Activated naive CD8-positive, alpha-beta T cell treated with anti-CD3 and anti-CD28 coated beads, Interleukin-2, amount 10 ng/mL, durations not matched to agents 7 days and 5 days (primary cell): ENCODE measurements at regions not wholly inside any gene's neighbourhood (a gene's known extent, or its start where the extent isn't known, plus 50 kb on each side); places are given as distances from the start of the nearest gene placed in this dataset.

Experiments
- ATAC-seq: fragments of 150-1000 bp; cut with Tn5 transposase; one replicate; pipeline ENCODE4 v1.10.0; 2021; ENCODE audit warnings: low read depth, moderate library complexity
- POLR2A ChIA-PET: fragments of 350-600 bp; sonication (Branson Sonifier 250); formaldehyde crosslinking; loops from one replicate; lab custom pipeline; 2021; ENCODE audit warnings: antibody characterized with exemption; lab: Charles Lee
- DNase-seq: peaks from one replicate; pipeline ENCODE4 v3.0.0; 2021
- H3K27ac Mint-ChIP-seq: one replicate; pipeline ENCODE4 v1.8.0; 2022; ENCODE audit warnings: mild to moderate bottlenecking, mixed read lengths
- H3K27me3 Mint-ChIP-seq: one replicate; pipeline ENCODE4 v1.8.0; 2022; ENCODE audit warnings: mild to moderate bottlenecking, moderate library complexity, mixed read lengths
- H3K36me3 Mint-ChIP-seq: one replicate; pipeline ENCODE4 v1.8.0; 2021; ENCODE audit warnings: mild to moderate bottlenecking, mixed read lengths
- H3K4me1 Mint-ChIP-seq: one replicate; pipeline ENCODE4 v1.8.0; 2021; ENCODE audit warnings: mixed read lengths
- H3K4me3 Mint-ChIP-seq: one replicate; pipeline ENCODE4 v1.8.0; 2022; ENCODE audit warnings: mild to moderate bottlenecking, moderate library complexity, mixed read lengths
- H3K9me3 Mint-ChIP-seq: one replicate; pipeline ENCODE4 v1.8.0; 2021; ENCODE audit warnings: mixed read lengths

DNA sequence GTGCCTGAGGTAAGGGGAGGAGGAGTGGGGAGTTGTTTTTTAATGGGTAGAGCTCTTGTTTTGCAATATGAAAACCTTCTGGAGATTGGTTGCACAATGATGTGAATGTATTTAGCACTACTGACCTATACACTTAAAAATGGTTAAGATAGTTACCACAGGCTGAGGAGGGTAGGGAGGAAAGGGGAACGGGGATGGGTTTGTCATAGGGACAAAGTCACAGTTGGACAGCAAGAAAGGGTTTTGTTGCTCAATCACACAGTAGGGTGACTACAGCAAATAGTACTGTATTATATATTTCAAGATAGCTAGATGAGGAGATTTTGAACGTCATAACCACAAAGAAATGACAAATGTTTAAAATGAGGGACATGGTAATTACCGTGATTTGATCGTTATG is 1562.4 kb downstream of the AACS start:
- Mint-ChIP-seq H3K4me1 (no peaks in the 10 kb centered on the region), H3K27ac (no peak overlapping the region), H3K27me3 (no peaks in the 10 kb centered on the region), H3K9me3 (peaks cover 2% of the 10 kb centered on the region), H3K4me3 (no peak overlapping the region), H3K36me3 (no peaks in the 10 kb centered on the region)
- ATAC-seq (no peak), DNase-seq (no peak)
- POLR2A ChIA-PET = no interaction called here

GRCh38 chr12:126636821-126637220 is 1571.6 kb downstream of the AACS start:
- no peak overlapping the region for H3K27ac Mint-ChIP-seq
- H3K36me3 Mint-ChIP-seq = no peaks in the 10 kb centered on the region
- no peaks in the 10 kb centered on the region for H3K27me3 Mint-ChIP-seq
- POLR2A ChIA-PET = no interaction called here
- H3K4me1 Mint-ChIP-seq = no peaks in the 10 kb centered on the region
- ATAC-seq (no peak), DNase-seq (no peak)
- no peak overlapping the region for H3K4me3 Mint-ChIP-seq
- peaks cover 4% of the 10 kb centered on the region for H3K9me3 Mint-ChIP-seq

- Mint-ChIP-seq H3K36me3 (no peaks in the 10 kb centered on the region), H3K4me3 (no peak overlapping the region), H3K27ac (no peak overlapping the region), H3K27me3 (no peaks in the 10 kb centered on the region), H3K9me3 (peaks cover 7% of the 10 kb centered on the region), H3K4me1 (no peaks in the 10 kb centered on the region)
- DNase-seq (no peak), ATAC-seq (no peak)
- POLR2A ChIA-PET = no interaction called here
These were observed 1579.2 kb downstream of the AACS start for GRCh38 chr12:126644236-126645020.

DNA sequence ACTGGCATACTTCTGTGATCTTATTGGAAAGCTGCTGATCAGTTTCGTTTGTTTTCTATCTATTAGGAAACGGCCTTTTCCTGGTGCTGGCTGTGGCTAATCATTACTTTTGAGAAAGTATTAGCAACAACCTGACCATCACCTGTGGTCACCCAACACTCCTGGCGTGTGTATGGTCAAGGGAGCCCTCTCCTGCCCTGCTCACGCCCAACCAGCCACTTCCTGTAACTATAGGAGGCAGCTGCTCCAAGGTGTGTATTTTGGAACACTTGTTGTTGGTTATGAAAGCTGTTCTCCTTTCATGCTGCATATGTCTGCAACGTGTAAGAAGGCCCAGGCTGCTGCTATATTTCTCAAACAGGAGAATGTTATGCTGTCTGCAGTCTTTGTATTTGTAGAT is 1582.8 kb downstream of the AACS start:
- ATAC-seq = no peak
- POLR2A ChIA-PET = no interaction called here
- DNase-seq = no peak
- Mint-ChIP-seq H3K27me3 (no peaks in the 10 kb centered on the region), H3K4me3 (no peak overlapping the region), H3K4me1 (no peaks in the 10 kb centered on the region), H3K36me3 (no peaks in the 10 kb centered on the region), H3K9me3 (peaks cover 3% of the 10 kb centered on the region), H3K27ac (no peak overlapping the region)

- Mint-ChIP-seq H3K36me3 (no peaks in the 10 kb centered on the region), H3K4me3 (no peak overlapping the region), H3K4me1 (no peaks in the 10 kb centered on the region), H3K27ac (no peak overlapping the region), H3K27me3 (no peaks in the 10 kb centered on the region), H3K9me3 (peaks cover 1% of the 10 kb centered on the region)
- ATAC-seq (no peak), DNase-seq (no peak)
- POLR2A ChIA-PET = no interaction called here
These were observed 1585.9 kb downstream of the AACS start for GRCh38 chr12:126651133-126651532.

DNA sequence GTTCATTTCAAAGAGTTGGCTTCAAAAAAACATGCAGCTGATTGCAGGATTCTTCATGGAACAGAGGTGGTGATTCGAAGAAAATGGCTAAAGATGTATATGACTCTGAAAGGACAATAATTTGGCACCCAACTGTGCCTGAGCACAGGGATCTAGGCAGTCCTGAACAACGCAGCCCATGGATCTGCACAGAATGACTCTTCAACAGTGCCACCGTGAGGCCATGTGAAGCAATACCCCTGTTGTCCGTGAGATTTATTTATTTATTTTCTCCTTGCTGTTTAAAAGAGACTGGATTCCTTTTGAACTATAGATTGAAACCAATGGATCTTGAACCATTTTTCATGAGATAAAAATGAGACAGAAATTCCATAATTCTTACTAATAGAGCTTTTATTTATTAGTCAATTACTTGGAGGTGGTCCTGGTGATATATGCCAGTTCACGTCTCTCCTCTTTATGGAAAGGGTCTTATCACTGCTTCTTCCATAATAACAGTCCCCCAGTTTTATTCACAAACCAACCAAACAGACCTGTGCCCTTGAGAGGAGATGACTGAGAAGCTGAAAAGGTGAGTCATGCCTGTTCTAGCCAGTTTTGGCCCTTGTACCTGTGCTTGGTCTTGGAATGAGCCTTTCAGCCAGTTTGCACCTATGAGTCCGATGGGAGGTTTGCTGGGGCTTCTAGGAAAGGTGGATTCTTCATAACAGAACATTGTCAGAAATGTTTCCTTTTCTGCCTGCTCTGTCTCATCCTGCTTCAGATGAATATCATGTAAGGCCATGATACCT is 1598.3 kb downstream of the AACS start:
- Mint-ChIP-seq H3K4me3 (no peak overlapping the region), H3K27ac (no peak overlapping the region), H3K4me1 (no peaks in the 10 kb centered on the region), H3K27me3 (no peaks in the 10 kb centered on the region), H3K9me3 (peaks cover 8% of the 10 kb centered on the region), H3K36me3 (no peaks in the 10 kb centered on the region)
- no peak for DNase-seq
- no peak for ATAC-seq
- POLR2A ChIA-PET = no interaction called here

- no peak overlapping the region for H3K4me3 Mint-ChIP-seq
- ATAC-seq (no peak), DNase-seq (no peak)
- H3K4me1 Mint-ChIP-seq = no peaks in the 10 kb centered on the region
- no peaks in the 10 kb centered on the region for H3K27me3 Mint-ChIP-seq
- no peak overlapping the region for H3K27ac Mint-ChIP-seq
- POLR2A ChIA-PET = no interaction called here
- no peaks in the 10 kb centered on the region for H3K36me3 Mint-ChIP-seq
- no peaks in the 10 kb centered on the region for H3K9me3 Mint-ChIP-seq
These were observed 1599.6 kb upstream of the TMEM132C start for GRCh38 chr12:126667339-126667738.

- Mint-ChIP-seq H3K9me3 (no peaks in the 10 kb centered on the region), H3K36me3 (no peaks in the 10 kb centered on the region), H3K27me3 (no peaks in the 10 kb centered on the region), H3K4me3 (no peak overlapping the region), H3K27ac (no peak overlapping the region), H3K4me1 (no peaks in the 10 kb centered on the region)
- ATAC-seq (no peak), DNase-seq (no peak)
- POLR2A ChIA-PET = no interaction called here
These were observed 1598.4 kb upstream of the TMEM132C start for GRCh38 chr12:126668538-126668937.

DNA sequence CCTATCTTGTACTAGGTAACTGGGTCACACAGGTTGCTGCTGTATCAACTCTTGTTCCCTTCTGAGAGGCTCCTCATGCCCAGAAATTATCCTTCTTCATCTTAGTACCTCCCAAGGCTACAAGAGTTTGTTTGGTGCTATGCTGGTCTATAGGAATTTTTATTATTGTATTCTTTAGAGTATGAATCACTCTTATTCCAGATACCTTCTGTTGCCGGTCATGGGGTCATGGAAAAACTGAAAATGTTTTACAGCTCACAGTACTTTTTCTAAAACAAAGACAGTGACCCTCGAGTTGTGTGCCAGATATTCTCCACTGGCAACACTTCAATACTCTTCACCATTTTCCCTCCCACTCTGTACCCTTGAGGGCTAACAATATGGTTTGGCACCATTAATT is 1598.0 kb upstream of the TMEM132C start:
- no peak for DNase-seq
- POLR2A ChIA-PET = no interaction called here
- Mint-ChIP-seq H3K36me3 (no peaks in the 10 kb centered on the region), H3K27ac (no peak overlapping the region), H3K4me1 (no peaks in the 10 kb centered on the region), H3K27me3 (no peaks in the 10 kb centered on the region), H3K9me3 (no peaks in the 10 kb centered on the region), H3K4me3 (no peak overlapping the region)
- ATAC-seq = no peak

- no peaks in the 10 kb centered on the region for H3K27me3 Mint-ChIP-seq
- DNase-seq (no peak), ATAC-seq (no peak)
- H3K9me3 Mint-ChIP-seq = peaks cover 2% of the 10 kb centered on the region
- no peak overlapping the region for H3K4me3 Mint-ChIP-seq
- H3K27ac Mint-ChIP-seq = no peak overlapping the region
- H3K4me1 Mint-ChIP-seq = no peaks in the 10 kb centered on the region
- H3K36me3 Mint-ChIP-seq = no peaks in the 10 kb centered on the region
- POLR2A ChIA-PET = no interaction called here
These were observed 1590.5 kb upstream of the TMEM132C start for GRCh38 chr12:126676434-126676833.

- ATAC-seq (no peak), DNase-seq (no peak)
- Mint-ChIP-seq H3K27me3 (no peaks in the 10 kb centered on the region), H3K4me1 (no peaks in the 10 kb centered on the region), H3K36me3 (no peaks in the 10 kb centered on the region), H3K9me3 (peaks cover 4% of the 10 kb centered on the region), H3K4me3 (no peak overlapping the region), H3K27ac (no peak overlapping the region)
- POLR2A ChIA-PET = no interaction called here
These were observed 1585.3 kb upstream of the TMEM132C start for GRCh38 chr12:126681676-126682075.

DNA sequence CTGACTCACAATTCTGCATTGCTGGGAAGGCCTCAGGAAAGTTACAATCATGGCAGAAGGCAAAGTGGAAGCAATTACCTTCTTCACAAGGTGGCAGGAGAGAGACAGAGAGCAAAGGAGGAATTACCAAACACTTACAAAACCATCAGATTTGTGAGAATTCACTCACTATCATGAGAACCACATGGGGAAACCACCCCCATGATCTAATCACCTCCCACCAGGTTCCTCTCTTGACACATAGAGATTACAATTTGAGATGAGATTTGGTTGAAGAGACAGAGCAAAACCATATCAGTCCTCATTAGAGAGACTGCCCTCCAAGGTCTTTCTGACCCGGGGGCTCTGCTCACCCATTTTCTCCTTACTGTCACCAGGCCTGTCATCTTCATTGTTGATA is 1582.3 kb upstream of the TMEM132C start:
- DNase-seq = no peak
- Mint-ChIP-seq H3K36me3 (no peaks in the 10 kb centered on the region), H3K27me3 (no peaks in the 10 kb centered on the region), H3K4me3 (no peak overlapping the region), H3K9me3 (peaks cover 6% of the 10 kb centered on the region), H3K4me1 (no peaks in the 10 kb centered on the region), H3K27ac (no peak overlapping the region)
- POLR2A ChIA-PET = no interaction called here
- no peak for ATAC-seq

- Mint-ChIP-seq H3K27me3 (no peaks in the 10 kb centered on the region), H3K36me3 (no peaks in the 10 kb centered on the region), H3K27ac (no peak overlapping the region), H3K4me1 (no peaks in the 10 kb centered on the region), H3K9me3 (peaks cover 6% of the 10 kb centered on the region), H3K4me3 (no peak overlapping the region)
- POLR2A ChIA-PET = no interaction called here
- DNase-seq = no peak
- ATAC-seq = no peak
These were observed 1581.3 kb upstream of the TMEM132C start for GRCh38 chr12:126685636-126686035.

DNA sequence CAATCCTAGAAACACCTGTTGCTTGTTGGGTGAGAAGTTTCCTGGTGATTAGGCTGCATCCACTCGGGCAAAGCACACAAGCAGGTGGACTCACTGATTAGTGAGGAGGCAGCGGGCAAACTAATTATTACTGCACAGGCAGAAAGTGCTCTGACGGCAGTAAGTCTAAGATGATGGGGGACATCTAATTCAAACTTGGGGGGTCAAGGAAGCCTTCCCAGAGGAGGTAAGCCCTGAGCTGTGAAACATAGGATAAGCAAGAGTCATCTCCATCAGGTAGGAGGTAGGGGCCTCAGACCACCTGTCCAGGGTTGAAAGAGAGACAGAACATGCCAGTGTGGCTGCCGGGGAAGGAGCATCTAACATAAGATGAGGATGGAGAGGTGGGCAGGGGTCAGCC is 1578.4 kb upstream of the TMEM132C start:
- Mint-ChIP-seq H3K36me3 (no peaks in the 10 kb centered on the region), H3K4me3 (no peak overlapping the region), H3K27me3 (no peaks in the 10 kb centered on the region), H3K9me3 (peaks cover 6% of the 10 kb centered on the region), H3K4me1 (no peaks in the 10 kb centered on the region), H3K27ac (no peak overlapping the region)
- POLR2A ChIA-PET = no interaction called here
- no peak for ATAC-seq
- no peak for DNase-seq
